ENCODE measurements at regions not wholly inside any gene's neighbourhood (a gene's known extent, or its start where the extent isn't known, plus 50 kb on each side); places are given as distances from the start of the nearest gene placed in this dataset.

- TF ChIP-seq CTCF (IDR thresholded peaks at IDR 0.05) (no peak), EP300 (IDR thresholded peaks at IDR 0.05) (no peak), POLR2A (IDR thresholded peaks at IDR 0.05; ENCODE audit: low read depth) (no peak), POLR2AphosphoS5 (IDR thresholded peaks at IDR 0.05) (no peak)
Observed at GRCh38 chr4:81607950-81608349, 136.2 kb upstream of the RASGEF1B start.
